ENCODE measurements at regions not wholly inside any gene's neighbourhood (a gene's known extent, or its start where the extent isn't known, plus 50 kb on each side); places are given as distances from the start of the nearest gene placed in this dataset.

GRCh38 chr2:64865073-64865830 lies 123.9 kb upstream of the SLC1A4 start:
- TF ChIP-seq CTCF (IDR thresholded peaks at IDR 0.05; ENCODE audit: low read length): peak; percentile 47; the same call in 1 of the 2 replicates
- TF ChIP-seq EZH2 (IDR thresholded peaks at IDR 0.05; ENCODE audit: borderline replicate concordance, low read length): no peak

All from OCI-LY1 (cell line).